ENCODE measurements at regions not wholly inside any gene's neighbourhood (a gene's known extent, or its start where the extent isn't known, plus 50 kb on each side); places are given as distances from the start of the nearest gene placed in this dataset.

DNA sequence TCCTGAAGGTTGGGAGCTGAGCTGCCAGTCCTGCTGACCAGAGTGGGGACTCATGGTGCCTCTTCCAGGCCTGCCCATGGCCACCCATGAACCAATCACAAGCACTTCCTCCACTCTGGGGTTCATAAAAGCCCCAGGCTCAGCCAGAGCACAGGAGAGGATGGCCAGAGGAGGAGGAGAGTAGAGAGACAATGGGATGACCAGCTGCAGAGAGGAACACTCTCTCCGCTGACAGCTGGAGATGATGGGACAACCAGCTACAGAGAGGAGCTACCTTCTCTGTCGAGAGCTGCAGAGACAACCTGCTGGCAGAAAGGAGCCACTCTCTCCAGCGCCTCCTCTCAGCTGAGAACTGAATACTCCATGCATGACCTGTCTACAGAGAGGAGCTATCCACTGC lies 886.1 kb downstream of the BCL11B start:
- ChIA-PET POLR2A (ENCODE audit: unreplicated experiment) (no interaction called here), CTCF (no interaction called here)
- H3K27ac ChIP-seq (ENCODE audit: insufficient read depth, low read length): no peak overlapping the region
- H3K79me1 ChIP-seq (ENCODE audit: low read depth in 1 of 2, low read length in 2 of 2): no peaks in the 10 kb centered on the region
- H2BK120ac ChIP-seq (ENCODE audit: low read depth, low read length): no peak overlapping the region
- in situ Hi-C loops (cut with MboI; ENCODE audit: low sequenced_read_pairs): no loop called here
- peaks cover 24% of the 10 kb centered on the region for H3K9me3 ChIP-seq (ENCODE audit: control insufficient read depth, insufficient read depth, low read length)
- no peak overlapping the region for H2BK15ac ChIP-seq (ENCODE audit: low read depth, low read length)
- TF ChIP-seq, protein P1, sequence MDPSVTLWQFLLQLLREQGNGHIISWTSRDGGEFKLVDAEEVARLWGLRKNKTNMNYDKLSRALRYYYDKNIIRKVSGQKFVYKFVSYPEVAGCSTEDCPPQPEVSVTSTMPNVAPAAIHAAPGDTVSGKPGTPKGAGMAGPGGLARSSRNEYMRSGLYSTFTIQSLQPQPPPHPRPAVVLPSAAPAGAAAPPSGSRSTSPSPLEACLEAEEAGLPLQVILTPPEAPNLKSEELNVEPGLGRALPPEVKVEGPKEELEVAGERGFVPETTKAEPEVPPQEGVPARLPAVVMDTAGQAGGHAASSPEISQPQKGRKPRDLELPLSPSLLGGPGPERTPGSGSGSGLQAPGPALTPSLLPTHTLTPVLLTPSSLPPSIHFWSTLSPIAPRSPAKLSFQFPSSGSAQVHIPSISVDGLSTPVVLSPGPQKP (IDR thresholded peaks at IDR 0.05; ENCODE audit: borderline replicate concordance, low read depth, low read length): no peak
- no peak overlapping the region for H2AFZ ChIP-seq (replicated peaks; ENCODE audit: low read length, poor library complexity)
- H4K20me1 ChIP-seq (ENCODE audit: insufficient read depth, low read length): no peaks in the 10 kb centered on the region
- no peak overlapping the region for H2AK9ac ChIP-seq (replicated peaks; ENCODE audit: low read depth, low read length, poor library complexity)
- H3K18ac ChIP-seq (ENCODE audit: low read depth, low read length): no peak overlapping the region
- H4K91ac ChIP-seq (ENCODE audit: insufficient read depth, low read depth, low read length): no peak overlapping the region
- H2BK5ac ChIP-seq (ENCODE audit: low read depth, low read length, poor library complexity, severe bottlenecking): no peak overlapping the region
- intact Hi-C loops (cut with micrococcal nuclease): no loop called here
- no CpG with 5 or more reads among the region's 3 CpGs for WGBS, 2 experiments (ENCODE audit: extremely low coverage in 2 of 2, insufficient read length in 1 of 2)
- no peak overlapping the region for H3K9ac ChIP-seq (ENCODE audit: low read depth, low read length)
- ATAC-seq (ENCODE audit: low read depth) (no peak), DNase-seq (no peak)
- no peak overlapping the region for H3K14ac ChIP-seq (replicated peaks; ENCODE audit: low read depth, low read length)
- H4K5ac ChIP-seq (ENCODE audit: low read depth, low read length): no peak overlapping the region
- H3K56ac ChIP-seq (ENCODE audit: extremely low read depth, insufficient read depth, low read length): no peak overlapping the region
- H3K4me2 ChIP-seq (ENCODE audit: low read depth, low read length): no peak overlapping the region
- H3K4me1 ChIP-seq (ENCODE audit: control insufficient read depth, insufficient read depth, low read length): no peaks in the 10 kb centered on the region
- no peaks in the 10 kb centered on the region for H3K36me3 ChIP-seq (ENCODE audit: control insufficient read depth, insufficient read depth, low read length)
- no peak overlapping the region for H3K23ac ChIP-seq (ENCODE audit: low read depth, low read length)
- no peak overlapping the region for H2AK5ac ChIP-seq (ENCODE audit: low read depth, low read length)
- H4K8ac ChIP-seq (ENCODE audit: low read depth in 2 of 2, low read length in 2 of 2): no peak overlapping the region
- no TSS peak for BruUV-seq (replicated peaks)
- H3K9me1 ChIP-seq (ENCODE audit: insufficient read depth, low read length): no peaks in the 10 kb centered on the region
- no peak overlapping the region for H2BK20ac ChIP-seq (ENCODE audit: low read depth, low read length)
- dilution Hi-C loops (cut with HindIII; ENCODE audit: low sequenced_read_pairs, unreplicated experiment): no loop called here
- H3K27me3 ChIP-seq (ENCODE audit: control insufficient read depth, insufficient read depth, low read length): no peaks in the 10 kb centered on the region
- H3K4me3 ChIP-seq (ENCODE audit: insufficient read depth, low read depth, low read length): no peak overlapping the region
- H3K4ac ChIP-seq (ENCODE audit: low read depth, low read length): no peak overlapping the region

All from IMR-90 (cell line).